ENCODE measurements at regions not wholly inside any gene's neighbourhood (a gene's known extent, or its start where the extent isn't known, plus 50 kb on each side); places are given as distances from the start of the nearest gene placed in this dataset.

DNA sequence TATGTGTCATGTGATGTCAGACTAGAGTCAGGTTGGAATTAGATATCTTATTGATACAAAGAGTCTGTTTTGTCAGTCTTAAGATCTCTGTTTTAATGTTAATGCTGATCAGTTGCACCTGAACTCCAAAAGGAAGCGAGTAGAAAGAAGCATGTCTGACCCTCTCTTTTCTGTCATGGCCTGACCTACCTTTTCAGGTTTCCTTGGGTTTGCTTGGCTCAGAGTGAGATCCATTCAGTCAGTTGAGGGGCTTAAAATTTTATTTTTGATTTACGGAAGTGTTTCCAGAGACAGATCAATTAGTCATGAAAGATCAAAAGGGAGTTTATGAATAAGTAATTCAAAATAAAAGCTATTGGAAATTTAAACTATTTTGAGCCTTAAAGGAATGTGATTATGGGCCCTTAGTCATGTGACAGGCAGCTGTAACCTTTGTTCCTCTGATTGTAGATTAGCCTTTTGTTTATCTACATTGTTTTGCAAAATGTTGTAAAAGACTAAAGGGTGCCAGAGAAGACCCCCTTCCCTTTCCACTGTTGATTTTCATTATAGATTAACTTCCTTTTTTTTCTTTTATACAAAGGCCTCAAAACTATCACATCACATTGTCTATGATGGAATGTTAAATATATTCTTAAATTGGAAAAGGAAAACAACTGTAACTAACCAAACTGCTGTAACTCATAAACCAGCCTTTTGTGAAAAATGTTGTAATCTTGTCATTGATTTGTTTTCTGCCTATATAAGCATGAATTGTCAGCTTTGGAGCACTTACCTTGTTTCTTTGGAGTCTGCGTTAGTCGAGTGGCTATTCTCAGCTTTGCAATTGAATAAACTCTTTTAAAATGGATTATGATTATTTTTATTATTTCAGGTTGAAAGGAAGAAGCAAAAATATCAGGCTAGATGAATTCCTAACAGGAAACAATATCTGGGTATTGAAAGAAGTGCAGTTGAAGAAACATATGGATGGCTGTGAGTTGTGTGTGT, 195.5 kb upstream of the MBL2 start:
- H3K36me3 Mint-ChIP-seq (ENCODE audit: insufficient read depth): peaks cover 16% of the 10 kb centered on the region
- peak overlapping the region; percentile 82 for H3K27ac Mint-ChIP-seq
- TF ChIP-seq, protein P1, sequence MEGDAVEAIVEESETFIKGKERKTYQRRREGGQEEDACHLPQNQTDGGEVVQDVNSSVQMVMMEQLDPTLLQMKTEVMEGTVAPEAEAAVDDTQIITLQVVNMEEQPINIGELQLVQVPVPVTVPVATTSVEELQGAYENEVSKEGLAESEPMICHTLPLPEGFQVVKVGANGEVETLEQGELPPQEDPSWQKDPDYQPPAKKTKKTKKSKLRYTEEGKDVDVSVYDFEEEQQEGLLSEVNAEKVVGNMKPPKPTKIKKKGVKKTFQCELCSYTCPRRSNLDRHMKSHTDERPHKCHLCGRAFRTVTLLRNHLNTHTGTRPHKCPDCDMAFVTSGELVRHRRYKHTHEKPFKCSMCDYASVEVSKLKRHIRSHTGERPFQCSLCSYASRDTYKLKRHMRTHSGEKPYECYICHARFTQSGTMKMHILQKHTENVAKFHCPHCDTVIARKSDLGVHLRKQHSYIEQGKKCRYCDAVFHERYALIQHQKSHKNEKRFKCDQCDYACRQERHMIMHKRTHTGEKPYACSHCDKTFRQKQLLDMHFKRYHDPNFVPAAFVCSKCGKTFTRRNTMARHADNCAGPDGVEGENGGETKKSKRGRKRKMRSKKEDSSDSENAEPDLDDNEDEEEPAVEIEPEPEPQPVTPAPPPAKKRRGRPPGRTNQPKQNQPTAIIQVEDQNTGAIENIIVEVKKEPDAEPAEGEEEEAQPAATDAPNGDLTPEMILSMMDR (IDR thresholded peaks at IDR 0.05; ENCODE audit: unreplicated experiment): no peak
- H3K27me3 Mint-ChIP-seq: no peaks in the 10 kb centered on the region
- H3K4me1 Mint-ChIP-seq (ENCODE audit: low read depth): peaks cover 40% of the 10 kb centered on the region
- H3K4me3 Mint-ChIP-seq (ENCODE audit: low read depth): no peak overlapping the region
- peaks cover 15% of the 10 kb centered on the region for H3K9me3 Mint-ChIP-seq (ENCODE audit: low read depth)
- DNase-seq (ENCODE audit: low spot score, unreplicated experiment): no peak

DNA sequence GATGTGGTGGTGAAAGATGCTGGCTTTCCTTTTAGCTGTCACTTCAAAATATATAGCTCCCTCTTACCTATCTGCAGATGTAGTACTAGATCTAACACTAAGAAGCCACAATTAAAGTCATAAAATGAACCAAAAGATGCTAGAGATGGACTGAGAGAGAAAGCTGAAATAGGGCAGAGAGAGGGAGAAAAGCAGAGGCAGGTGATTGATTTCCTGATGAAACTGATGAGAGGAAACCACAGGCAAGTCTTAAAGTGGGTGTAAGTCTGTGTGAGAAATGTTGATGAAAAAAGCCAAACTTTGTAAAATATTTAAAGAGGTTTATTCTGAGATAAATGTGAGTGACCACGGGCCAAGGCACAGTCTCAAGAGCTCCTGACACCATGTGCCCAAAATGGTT, 194.3 kb upstream of the MBL2 start:
- H3K27me3 Mint-ChIP-seq: no peaks in the 10 kb centered on the region
- peaks cover 7% of the 10 kb centered on the region for H3K36me3 Mint-ChIP-seq (ENCODE audit: insufficient read depth)
- peaks cover 11% of the 10 kb centered on the region for H3K9me3 Mint-ChIP-seq (ENCODE audit: low read depth)
- H3K4me1 Mint-ChIP-seq (ENCODE audit: low read depth): peaks cover 44% of the 10 kb centered on the region
- no peak for DNase-seq (ENCODE audit: low spot score, unreplicated experiment)
- peak overlapping the region; percentile 25 for H3K27ac Mint-ChIP-seq
- TF ChIP-seq, protein P1 (IDR thresholded peaks at IDR 0.05; ENCODE audit: unreplicated experiment): no peak
- no peak overlapping the region for H3K4me3 Mint-ChIP-seq (ENCODE audit: low read depth)

DNA sequence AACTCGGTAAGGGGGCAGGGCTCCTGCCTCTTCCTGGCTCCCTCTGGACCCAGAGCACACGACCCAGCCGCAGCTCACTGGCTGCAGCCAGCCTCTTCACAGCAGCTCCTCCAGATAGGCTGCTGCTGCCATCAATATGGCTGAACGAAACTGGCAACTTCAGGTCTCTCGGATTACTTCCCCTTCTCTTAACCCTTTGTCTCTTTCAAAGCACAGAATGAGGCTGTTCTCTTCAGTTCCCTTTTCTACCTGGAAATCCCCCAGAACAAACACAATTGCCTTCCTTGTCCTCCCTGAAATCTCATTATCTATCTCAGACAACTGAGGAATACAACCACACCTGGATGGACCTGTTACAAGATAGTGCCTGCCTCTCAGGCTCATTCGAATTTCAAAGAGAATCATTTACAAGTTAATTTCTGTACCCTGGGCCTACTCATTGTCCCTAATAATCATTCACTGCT, 193.4 kb upstream of the MBL2 start:
- Mint-ChIP-seq H3K27me3 (no peaks in the 10 kb centered on the region), H3K4me1 (ENCODE audit: low read depth) (peaks cover 52% of the 10 kb centered on the region), H3K9me3 (ENCODE audit: low read depth) (peaks cover 11% of the 10 kb centered on the region), H3K4me3 (ENCODE audit: low read depth) (no peak overlapping the region), H3K36me3 (ENCODE audit: insufficient read depth) (no peaks in the 10 kb centered on the region), H3K27ac (no peak overlapping the region)
- DNase-seq (ENCODE audit: low spot score, unreplicated experiment): no peak
- TF ChIP-seq, protein P1 (IDR thresholded peaks at IDR 0.05; ENCODE audit: unreplicated experiment): no peak

DNA sequence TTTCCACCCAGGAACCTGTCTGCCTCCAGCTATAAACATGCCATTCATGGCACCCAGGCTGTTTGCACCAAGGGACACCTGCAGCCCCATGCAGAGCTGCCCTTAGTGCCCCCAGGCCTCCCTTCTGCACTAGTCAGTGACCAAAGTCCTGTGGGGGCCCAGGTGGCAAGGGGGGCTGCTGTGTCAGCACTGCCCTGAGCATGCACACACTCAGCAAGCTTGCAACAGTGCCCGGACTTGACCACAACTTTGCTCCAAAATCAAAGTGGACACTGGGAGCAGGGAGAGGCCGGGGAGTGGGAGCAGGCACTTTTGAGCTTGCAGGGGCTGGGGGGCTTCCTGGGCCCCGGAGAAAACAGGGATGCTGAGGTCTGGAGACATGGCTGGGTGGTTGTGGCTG, 192.9 kb upstream of the MBL2 start:
- H3K4me3 Mint-ChIP-seq (ENCODE audit: low read depth): no peak overlapping the region
- H3K27ac Mint-ChIP-seq: no peak overlapping the region
- H3K36me3 Mint-ChIP-seq (ENCODE audit: insufficient read depth): no peaks in the 10 kb centered on the region
- TF ChIP-seq, protein P1 (IDR thresholded peaks at IDR 0.05; ENCODE audit: unreplicated experiment): no peak
- no peaks in the 10 kb centered on the region for H3K27me3 Mint-ChIP-seq
- H3K4me1 Mint-ChIP-seq (ENCODE audit: low read depth): peaks cover 52% of the 10 kb centered on the region
- H3K9me3 Mint-ChIP-seq (ENCODE audit: low read depth): peaks cover 11% of the 10 kb centered on the region
- no peak for DNase-seq (ENCODE audit: low spot score, unreplicated experiment)

DNA sequence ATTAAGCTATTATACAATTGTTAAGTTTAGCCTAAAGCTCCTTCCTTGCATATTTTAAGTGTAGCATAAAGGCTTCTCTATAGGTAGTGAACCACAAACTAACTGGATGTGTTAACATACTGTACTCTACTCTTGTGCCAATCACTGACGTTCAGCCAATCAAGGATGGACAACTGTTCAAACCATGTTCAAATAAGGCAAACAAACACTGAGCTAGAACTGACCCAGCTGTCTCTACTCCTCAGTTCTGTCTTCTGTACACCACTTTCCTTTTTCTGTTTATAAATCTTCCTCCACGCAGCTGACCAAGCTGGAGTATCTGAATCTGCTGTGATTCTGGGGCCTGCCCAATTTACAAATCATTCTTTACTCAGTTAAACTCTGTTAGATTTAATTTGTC, 188.7 kb upstream of the MBL2 start:
- no peaks in the 10 kb centered on the region for H3K36me3 Mint-ChIP-seq (ENCODE audit: insufficient read depth)
- H3K4me1 Mint-ChIP-seq (ENCODE audit: low read depth): peaks cover 40% of the 10 kb centered on the region
- no peaks in the 10 kb centered on the region for H3K9me3 Mint-ChIP-seq (ENCODE audit: low read depth)
- H3K27me3 Mint-ChIP-seq: no peaks in the 10 kb centered on the region
- H3K4me3 Mint-ChIP-seq (ENCODE audit: low read depth): no peak overlapping the region
- H3K27ac Mint-ChIP-seq: no peak overlapping the region
- TF ChIP-seq, protein P1 (IDR thresholded peaks at IDR 0.05; ENCODE audit: unreplicated experiment): no peak
- no peak for DNase-seq (ENCODE audit: low spot score, unreplicated experiment)

Data from progenitor cell of endocrine pancreas (in vitro differentiated cells).